B cell (primary cell): ENCODE measurements at regions not wholly inside any gene's neighbourhood (a gene's known extent, or its start where the extent isn't known, plus 50 kb on each side); places are given as distances from the start of the nearest gene placed in this dataset.

Experiments
- CTCF ChIP-seq: fragments of 200-600 bp; IDR thresholded peaks from one replicate; pipeline ENCODE4 v1.8.0; 2022; ENCODE audit warnings: antibody characterized with exemption, mild to moderate bottlenecking
- EZH2 ChIP-seq: IDR thresholded peaks from 2 replicates; pipeline ENCODE4 v1.6.1; 2012; ENCODE audit warnings: borderline replicate concordance, low read depth, mild to moderate bottlenecking, moderate library complexity, low read length; ENCODE audit not compliant: insufficient read depth, poor library complexity, severe bottlenecking

GRCh38 chr1:69220672-69221071, 347.1 kb upstream of the LRRC7 start:
- TF ChIP-seq CTCF (no peak), EZH2 (no peak)
